SK-N-SH treated with all-trans-retinoic acid at 6 μM for 48 hours (cell line): ENCODE measurements at regions not wholly inside any gene's neighbourhood (a gene's known extent, or its start where the extent isn't known, plus 50 kb on each side); places are given as distances from the start of the nearest gene placed in this dataset.

Experiments
- ATAC-seq: fragments of 200-7000 bp; cut with Tn5 transposase; 3 replicates; pipeline ENCODE4 v1.9.1; 2020; ENCODE audit warnings: mild to moderate bottlenecking, moderate library complexity
- ARNTL ChIP-seq: fragments of 450-650 bp; formaldehyde crosslinking; IDR thresholded peaks from 2 replicates; pipeline ENCODE4 v1.5.0; 2020; ENCODE audit warnings: low read depth, mild to moderate bottlenecking, moderate library complexity, borderline replicate concordance
- BACH2 ChIP-seq: fragments of 250-450 bp; sonication (Bioruptor Pico); IDR thresholded peaks from 2 replicates; pipeline ENCODE4 v1.9.0; 2021; ENCODE audit warnings: mild to moderate bottlenecking, borderline replicate concordance
- ESRRG ChIP-seq: fragments of 250-450 bp; sonication (Bioruptor Pico); IDR thresholded peaks from 2 replicates; pipeline ENCODE4 v1.6.1; 2021; ENCODE audit warnings: mild to moderate bottlenecking
- GLIS3 ChIP-seq: fragments of 250-450 bp; sonication (Bioruptor Pico); IDR thresholded peaks from 2 replicates; pipeline ENCODE4 v1.5.0; 2020; ENCODE audit warnings: mild to moderate bottlenecking, moderate library complexity
- ISL1 ChIP-seq: fragments of 250-450 bp; sonication (Bioruptor Pico); IDR thresholded peaks from 2 replicates; pipeline ENCODE4 v2.1.2; 2022; ENCODE audit warnings: mild to moderate bottlenecking, moderate library complexity
- OSR1 ChIP-seq: fragments of 250-450 bp; sonication (Bioruptor Pico); IDR thresholded peaks from 2 replicates; pipeline ENCODE4 v1.8.0; 2022; ENCODE audit warnings: moderate library complexity, mild to moderate bottlenecking, inconsistent platforms
- PPARA ChIP-seq: fragments of 250-450 bp; sonication (Bioruptor Pico); IDR thresholded peaks from 2 replicates; pipeline ENCODE4 v1.5.0; 2020; ENCODE audit warnings: mild to moderate bottlenecking, borderline replicate concordance
- RARB ChIP-seq: fragments of 250-450 bp; sonication (Bioruptor Pico); IDR thresholded peaks from 2 replicates; pipeline ENCODE4 v1.8.0; 2021; ENCODE audit warnings: mild to moderate bottlenecking, moderate library complexity
- SNAI2 ChIP-seq: fragments of 250-450 bp; sonication (Bioruptor Pico); IDR thresholded peaks from 2 replicates; pipeline ENCODE4 v1.5.0; 2020; ENCODE audit warnings: mild to moderate bottlenecking, moderate library complexity
- TCF4 ChIP-seq: fragments of 250-450 bp; sonication (Bioruptor Pico); IDR thresholded peaks from 2 replicates; pipeline ENCODE4 v1.8.0; 2021; ENCODE audit warnings: mild to moderate bottlenecking, moderate library complexity, borderline replicate concordance
- TOX ChIP-seq: fragments of 250-450 bp; sonication (Bioruptor Pico); IDR thresholded peaks from 2 replicates; pipeline ENCODE4 v1.8.0; 2021; ENCODE audit warnings: mild to moderate bottlenecking, moderate library complexity, borderline replicate concordance
- ZFP3 ChIP-seq: fragments of 250-450 bp; sonication (Bioruptor Pico); IDR thresholded peaks from 2 replicates; pipeline ENCODE4 v1.5.0; 2020; ENCODE audit warnings: mild to moderate bottlenecking, moderate library complexity
- ZNF565 ChIP-seq: fragments of 450-650 bp; formaldehyde crosslinking; conservative IDR thresholded peaks from 2 replicates; pipeline ENCODE4 v1.5.0; 2020; ENCODE audit warnings: low read depth, mild to moderate bottlenecking, moderate library complexity
- ZNF70 ChIP-seq: fragments of 450-650 bp; formaldehyde crosslinking; IDR thresholded peaks from 2 replicates; pipeline ENCODE4 v1.5.0; 2020; ENCODE audit warnings: mild to moderate bottlenecking, moderate library complexity
- ZNF8 ChIP-seq: fragments of 450-650 bp; formaldehyde crosslinking; IDR thresholded peaks from 2 replicates; pipeline ENCODE4 v1.5.0; 2020; ENCODE audit warnings: mild to moderate bottlenecking, moderate library complexity
- TF ChIP-seq, protein P1 (sequence below): fragments of 250-450 bp; sonication (Bioruptor Pico); IDR thresholded peaks from 2 replicates; pipeline ENCODE4 v1.8.0; 2020; ENCODE audit warnings: mild to moderate bottlenecking, moderate library complexity, borderline replicate concordance
- TF ChIP-seq, protein P2 (sequence below): fragments of 250-450 bp; sonication (Bioruptor Pico); IDR thresholded peaks from 2 replicates; pipeline ENCODE4 v1.5.1; 2020; ENCODE audit warnings: low read depth, mild to moderate bottlenecking, moderate library complexity
- TF ChIP-seq, protein P3 (sequence below): fragments of 250-450 bp; sonication (Bioruptor Pico); IDR thresholded peaks from 2 replicates; pipeline ENCODE4 v1.5.0; 2020; ENCODE audit warnings: mild to moderate bottlenecking, moderate library complexity

DNA sequence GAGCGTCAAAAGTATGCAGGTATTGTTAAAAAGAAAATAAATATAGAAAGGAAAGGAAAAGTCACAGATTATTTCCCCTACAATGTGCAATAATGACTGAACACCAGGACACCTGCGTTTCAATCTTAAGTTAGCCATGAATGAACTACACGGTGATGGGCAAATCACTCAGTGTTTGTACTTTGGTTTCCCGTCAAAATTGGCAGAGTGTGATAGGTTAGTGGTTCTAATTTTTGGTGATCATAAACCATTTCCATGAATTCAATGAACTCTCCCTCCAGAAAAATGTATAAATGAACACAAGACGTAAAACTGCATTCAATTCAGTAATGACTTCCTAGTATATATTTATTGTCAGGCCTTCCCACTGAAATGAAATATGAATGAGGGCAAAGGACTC, 59.0 kb upstream of the ITGA1 start:
- no peak for TF ChIP-seq PPARA (CRISPR knock-in tag)
- TF ChIP-seq SNAI2 (CRISPR knock-in tag) = no peak
- no peak for TF ChIP-seq TCF4 (CRISPR knock-in tag)
- TF ChIP-seq ZFP3 = no peak
- TF ChIP-seq ISL1 = no peak
- no peak for TF ChIP-seq ZNF70 (CRISPR knock-in tag)
- no peak for TF ChIP-seq ZNF8 (CRISPR knock-in tag)
- TF ChIP-seq, protein P1, sequence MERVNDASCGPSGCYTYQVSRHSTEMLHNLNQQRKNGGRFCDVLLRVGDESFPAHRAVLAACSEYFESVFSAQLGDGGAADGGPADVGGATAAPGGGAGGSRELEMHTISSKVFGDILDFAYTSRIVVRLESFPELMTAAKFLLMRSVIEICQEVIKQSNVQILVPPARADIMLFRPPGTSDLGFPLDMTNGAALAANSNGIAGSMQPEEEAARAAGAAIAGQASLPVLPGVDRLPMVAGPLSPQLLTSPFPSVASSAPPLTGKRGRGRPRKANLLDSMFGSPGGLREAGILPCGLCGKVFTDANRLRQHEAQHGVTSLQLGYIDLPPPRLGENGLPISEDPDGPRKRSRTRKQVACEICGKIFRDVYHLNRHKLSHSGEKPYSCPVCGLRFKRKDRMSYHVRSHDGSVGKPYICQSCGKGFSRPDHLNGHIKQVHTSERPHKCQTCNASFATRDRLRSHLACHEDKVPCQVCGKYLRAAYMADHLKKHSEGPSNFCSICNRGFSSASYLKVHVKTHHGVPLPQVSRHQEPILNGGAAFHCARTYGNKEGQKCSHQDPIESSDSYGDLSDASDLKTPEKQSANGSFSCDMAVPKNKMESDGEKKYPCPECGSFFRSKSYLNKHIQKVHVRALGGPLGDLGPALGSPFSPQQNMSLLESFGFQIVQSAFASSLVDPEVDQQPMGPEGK = no peak
- TF ChIP-seq ARNTL (CRISPR knock-in tag) = no peak
- TF ChIP-seq, protein P2, sequence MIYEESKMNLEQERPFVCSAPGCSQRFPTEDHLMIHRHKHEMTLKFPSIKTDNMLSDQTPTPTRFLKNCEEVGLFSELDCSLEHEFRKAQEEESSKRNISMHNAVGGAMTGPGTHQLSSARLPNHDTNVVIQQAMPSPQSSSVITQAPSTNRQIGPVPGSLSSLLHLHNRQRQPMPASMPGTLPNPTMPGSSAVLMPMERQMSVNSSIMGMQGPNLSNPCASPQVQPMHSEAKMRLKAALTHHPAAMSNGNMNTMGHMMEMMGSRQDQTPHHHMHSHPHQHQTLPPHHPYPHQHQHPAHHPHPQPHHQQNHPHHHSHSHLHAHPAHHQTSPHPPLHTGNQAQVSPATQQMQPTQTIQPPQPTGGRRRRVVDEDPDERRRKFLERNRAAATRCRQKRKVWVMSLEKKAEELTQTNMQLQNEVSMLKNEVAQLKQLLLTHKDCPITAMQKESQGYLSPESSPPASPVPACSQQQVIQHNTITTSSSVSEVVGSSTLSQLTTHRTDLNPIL (CRISPR knock-in tag) = no peak
- TF ChIP-seq, protein P3, sequence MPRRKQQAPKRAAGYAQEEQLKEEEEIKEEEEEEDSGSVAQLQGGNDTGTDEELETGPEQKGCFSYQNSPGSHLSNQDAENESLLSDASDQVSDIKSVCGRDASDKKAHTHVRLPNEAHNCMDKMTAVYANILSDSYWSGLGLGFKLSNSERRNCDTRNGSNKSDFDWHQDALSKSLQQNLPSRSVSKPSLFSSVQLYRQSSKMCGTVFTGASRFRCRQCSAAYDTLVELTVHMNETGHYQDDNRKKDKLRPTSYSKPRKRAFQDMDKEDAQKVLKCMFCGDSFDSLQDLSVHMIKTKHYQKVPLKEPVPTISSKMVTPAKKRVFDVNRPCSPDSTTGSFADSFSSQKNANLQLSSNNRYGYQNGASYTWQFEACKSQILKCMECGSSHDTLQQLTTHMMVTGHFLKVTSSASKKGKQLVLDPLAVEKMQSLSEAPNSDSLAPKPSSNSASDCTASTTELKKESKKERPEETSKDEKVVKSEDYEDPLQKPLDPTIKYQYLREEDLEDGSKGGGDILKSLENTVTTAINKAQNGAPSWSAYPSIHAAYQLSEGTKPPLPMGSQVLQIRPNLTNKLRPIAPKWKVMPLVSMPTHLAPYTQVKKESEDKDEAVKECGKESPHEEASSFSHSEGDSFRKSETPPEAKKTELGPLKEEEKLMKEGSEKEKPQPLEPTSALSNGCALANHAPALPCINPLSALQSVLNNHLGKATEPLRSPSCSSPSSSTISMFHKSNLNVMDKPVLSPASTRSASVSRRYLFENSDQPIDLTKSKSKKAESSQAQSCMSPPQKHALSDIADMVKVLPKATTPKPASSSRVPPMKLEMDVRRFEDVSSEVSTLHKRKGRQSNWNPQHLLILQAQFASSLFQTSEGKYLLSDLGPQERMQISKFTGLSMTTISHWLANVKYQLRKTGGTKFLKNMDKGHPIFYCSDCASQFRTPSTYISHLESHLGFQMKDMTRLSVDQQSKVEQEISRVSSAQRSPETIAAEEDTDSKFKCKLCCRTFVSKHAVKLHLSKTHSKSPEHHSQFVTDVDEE (CRISPR knock-in tag) = no peak
- TF ChIP-seq OSR1 = no peak
- no peak for TF ChIP-seq RARB
- TF ChIP-seq ZNF565 = no peak
- no peak for TF ChIP-seq ESRRG (CRISPR knock-in tag)
- no peak for TF ChIP-seq GLIS3 (CRISPR knock-in tag)
- no peak for TF ChIP-seq TOX (CRISPR knock-in tag)
- ATAC-seq = no peak

DNA sequence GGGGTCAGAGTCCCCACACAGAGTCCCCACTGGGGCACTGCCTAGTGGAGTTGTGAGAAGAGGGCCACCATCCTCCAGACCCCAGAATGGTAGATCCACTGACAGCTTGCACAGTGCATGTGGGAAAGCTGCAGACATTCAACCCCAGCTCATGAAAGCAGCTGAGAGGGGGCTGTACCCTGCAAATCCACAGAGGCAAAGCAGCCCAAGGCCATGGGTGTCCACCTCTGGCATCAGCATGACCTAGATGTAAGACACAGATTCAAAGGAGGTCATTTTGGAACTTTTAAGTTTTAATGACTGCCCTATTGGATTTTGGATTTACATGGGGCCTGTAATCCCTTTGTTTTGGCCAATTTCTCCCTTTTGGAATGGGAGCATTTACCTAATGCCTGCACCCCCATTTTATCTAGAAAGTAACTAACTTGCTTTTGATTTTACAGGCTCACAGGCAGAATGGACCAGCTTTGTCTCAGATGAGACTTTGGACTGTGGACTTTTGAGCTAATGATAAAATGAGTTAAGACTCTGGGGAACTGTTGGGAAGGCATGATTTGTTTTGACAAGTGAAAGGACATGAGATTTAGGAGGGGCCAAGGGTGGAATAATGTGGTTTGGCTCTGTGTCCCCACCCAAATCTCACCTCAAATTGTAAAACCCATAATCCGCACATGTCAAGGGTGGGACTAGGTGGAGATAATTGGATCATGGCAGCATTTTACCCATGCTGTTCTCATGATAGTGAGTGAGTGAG, 56.3 kb upstream of the ITGA1 start:
- TF ChIP-seq BACH2 = no peak
- no peak for TF ChIP-seq ZFP3
- no peak for TF ChIP-seq TOX (CRISPR knock-in tag)
- TF ChIP-seq ZNF565 = no peak
- no peak for TF ChIP-seq GLIS3 (CRISPR knock-in tag)
- TF ChIP-seq, protein P1 = no peak
- no peak for TF ChIP-seq ZNF70 (CRISPR knock-in tag)
- no peak for TF ChIP-seq SNAI2 (CRISPR knock-in tag)
- TF ChIP-seq, protein P2 (CRISPR knock-in tag) = no peak
- no peak for TF ChIP-seq PPARA (CRISPR knock-in tag)
- TF ChIP-seq, protein P3 (CRISPR knock-in tag) = no peak
- no peak for ATAC-seq
